HG02970 (cell line): ENCODE measurements at regions not wholly inside any gene's neighbourhood (a gene's known extent, or its start where the extent isn't known, plus 50 kb on each side); places are given as distances from the start of the nearest gene placed in this dataset.

Source experiments
- ATAC-seq: cut with Tn5 transposase; IDR thresholded peaks from one replicate; pipeline ENCODE4 v1.9.1; 2021; ENCODE audit warnings: mild to moderate bottlenecking, moderate library complexity, moderate number of reproducible peaks; ENCODE audit not compliant: unreplicated experiment, low FRiP score

- ATAC-seq = no peak
Measured at GRCh38 chr18:22838221-22838620, 94.9 kb upstream of the RBBP8 start.

DNA sequence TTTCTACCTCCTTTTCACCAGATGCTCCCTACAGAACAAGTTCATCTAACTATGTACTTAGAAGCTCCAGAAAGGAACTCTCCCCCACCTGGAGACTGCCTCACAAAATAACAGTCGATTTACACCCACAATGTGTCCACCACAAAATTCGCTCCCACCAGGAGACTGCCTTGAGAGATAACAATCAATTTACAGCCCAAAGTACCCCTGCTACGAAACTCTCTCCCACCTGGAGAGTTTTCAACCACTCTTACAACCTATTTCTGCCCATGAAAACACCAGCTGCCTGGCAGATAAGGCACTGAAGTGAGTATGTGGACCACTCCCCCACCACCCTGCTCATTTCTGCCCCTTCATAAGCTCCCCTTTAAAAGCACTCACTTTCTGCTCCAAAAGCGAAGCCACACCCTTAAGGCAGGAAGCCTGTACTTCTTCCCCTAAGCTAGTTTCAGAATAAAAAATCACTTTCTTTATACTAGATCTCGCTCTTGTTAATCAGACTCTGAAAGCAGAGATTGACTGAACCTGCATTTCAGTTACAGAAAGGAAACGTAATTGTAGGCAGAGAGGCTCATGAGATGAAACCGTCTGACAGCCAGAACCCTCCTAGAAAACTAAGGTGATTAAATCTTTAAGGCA lies 94.4 kb upstream of the RBBP8 start:
- peak; percentile 63 for ATAC-seq

- no peak for ATAC-seq
Measured at GRCh38 chr18:22839340-22839821, 93.7 kb upstream of the RBBP8 start.

DNA sequence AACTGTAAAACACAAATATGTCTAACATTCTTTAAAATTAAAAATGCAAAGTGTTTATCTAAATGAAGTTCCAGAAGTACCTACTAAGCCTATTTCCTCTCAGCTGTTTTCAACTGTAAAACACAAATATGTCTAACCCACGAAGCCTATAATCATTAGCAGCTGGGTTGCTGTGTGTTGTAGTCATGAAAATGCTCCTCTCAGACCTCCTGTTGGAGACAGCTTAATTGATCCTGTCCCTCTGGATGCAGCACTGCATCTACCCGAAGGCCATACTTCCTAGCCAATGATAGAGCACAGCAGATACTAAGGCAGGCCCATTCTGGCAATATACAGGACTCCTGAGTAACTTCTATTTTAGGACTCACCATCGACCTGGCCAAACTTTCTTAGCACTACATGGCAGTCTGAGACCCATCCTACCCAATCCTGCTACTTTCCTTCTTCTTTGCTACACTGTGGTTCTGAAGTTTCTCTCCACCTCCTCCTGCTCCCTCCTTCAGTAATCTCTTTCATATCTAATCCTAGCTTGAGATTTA lies 92.5 kb upstream of the RBBP8 start:
- ATAC-seq = no peak

DNA sequence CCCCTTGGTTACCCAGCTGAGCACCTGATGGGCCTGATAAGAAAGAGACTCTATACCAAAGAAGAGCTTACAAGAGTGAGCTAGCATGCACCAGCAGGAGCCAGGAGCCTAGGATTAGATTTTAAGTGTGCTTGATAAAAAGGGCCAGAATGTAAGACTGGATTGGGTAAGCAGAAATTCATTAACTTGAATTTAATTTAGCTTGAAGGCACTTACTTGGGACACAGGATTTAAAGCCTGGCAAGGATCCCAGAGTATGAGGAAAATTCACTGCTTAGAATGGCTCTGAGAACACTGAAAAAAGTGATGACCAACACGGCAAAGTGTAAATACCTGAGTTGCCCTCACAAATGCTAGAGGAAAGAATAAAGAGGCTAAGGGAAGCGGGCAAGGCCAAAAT lies 91.3 kb upstream of the RBBP8 start:
- ATAC-seq = no peak

DNA sequence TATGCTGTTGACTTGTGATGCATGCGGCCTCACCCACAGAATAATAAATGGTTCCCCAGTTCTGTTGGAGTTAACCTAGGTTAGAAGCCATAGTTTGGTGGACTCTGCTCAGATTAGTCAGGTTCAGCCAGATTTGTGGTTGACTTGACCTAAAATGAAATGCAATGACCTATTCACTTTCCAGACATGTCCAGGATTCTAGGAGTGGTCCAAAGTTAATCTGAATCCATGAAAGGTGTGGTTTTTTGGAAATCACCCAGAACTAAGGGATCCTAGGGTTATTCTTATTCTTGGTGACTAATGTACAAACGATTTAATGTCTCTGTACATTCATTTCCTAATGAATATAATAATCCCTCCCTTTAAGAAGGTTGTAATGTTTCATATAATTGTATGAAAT lies 88.9 kb upstream of the RBBP8 start:
- no peak for ATAC-seq

DNA sequence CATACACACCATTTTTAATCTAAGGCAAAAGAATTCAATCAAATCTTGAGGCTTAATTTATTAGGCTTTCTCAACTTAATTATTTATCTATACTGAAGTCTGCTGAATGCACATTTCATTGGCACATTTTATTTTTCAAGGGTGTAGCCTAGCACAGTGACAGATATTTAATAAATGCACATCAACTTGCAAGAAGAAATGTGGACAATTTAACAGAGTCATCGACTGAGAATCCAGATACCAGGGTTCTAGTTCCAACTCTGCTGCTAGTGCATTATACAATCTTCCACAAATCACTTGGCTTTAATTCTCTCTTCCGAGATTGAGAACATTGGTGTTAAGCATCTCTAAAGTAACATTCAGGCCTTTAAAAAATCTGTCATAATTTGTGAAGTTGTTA lies 88.5 kb upstream of the RBBP8 start:
- ATAC-seq = no peak

DNA sequence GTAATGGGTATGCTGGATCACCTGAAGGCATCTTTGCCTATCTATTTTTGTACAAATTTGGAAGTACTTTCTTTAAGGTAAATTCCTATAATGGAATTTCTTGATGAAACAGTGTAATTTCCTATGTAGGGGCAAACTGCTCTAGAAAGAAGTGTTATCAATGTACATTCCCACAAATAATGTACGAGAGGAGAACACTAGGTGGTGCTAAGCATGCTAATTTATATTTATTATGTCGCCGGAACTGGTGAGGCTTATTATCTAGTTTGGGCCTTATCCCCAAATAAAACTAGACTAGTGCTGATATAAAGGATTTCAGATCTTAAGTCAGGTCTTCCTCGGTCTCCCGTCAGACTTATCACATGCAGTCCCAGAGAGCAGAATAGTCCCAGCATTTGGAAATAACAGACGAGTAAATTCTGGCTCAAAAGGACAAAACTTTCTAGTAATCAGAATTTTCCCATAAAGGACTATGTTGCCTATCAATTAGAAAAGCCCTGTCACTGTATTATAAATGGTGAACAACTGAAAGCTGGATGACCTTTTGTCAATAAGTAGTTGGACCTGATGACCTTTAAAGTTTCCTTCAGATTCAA lies 86.9 kb upstream of the RBBP8 start:
- no peak for ATAC-seq

DNA sequence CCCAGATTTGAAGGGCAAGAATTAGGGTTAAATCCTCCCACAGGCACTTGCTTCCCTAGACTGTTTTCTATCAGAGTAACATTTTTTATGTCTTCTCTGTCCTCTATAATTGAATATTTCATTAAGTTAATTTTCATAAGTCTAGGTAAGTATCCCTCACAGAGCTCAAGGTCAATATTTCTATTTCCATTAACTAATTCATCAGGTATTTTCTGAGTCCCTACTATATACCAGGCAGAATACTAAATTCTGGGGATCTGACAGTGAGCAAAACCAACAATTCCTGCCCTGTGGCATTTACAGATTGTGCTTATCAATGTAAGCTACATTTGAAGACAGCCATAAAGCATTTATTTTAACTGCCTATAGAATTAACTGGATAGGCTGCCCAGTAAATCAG lies 86.4 kb upstream of the RBBP8 start:
- ATAC-seq = no peak

DNA sequence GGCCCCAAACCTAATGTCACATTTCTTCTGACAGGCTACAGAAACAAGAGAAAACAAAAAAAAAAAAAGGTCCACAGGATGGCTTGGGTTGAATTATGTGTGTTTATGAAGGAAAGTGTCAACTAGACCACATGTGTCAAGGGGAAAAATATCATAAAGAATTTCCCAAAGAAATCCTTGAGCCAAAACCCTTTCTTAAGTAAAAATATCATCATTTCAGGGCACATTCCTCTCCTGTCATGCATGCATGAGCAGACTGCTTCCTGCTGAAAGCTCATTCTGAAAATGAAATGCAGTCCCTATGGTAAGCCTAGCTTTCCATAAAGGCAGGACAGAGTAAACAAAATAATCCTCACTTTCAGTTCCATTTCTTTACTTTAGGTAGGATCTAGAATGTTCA lies 85.7 kb upstream of the RBBP8 start:
- ATAC-seq = no peak

DNA sequence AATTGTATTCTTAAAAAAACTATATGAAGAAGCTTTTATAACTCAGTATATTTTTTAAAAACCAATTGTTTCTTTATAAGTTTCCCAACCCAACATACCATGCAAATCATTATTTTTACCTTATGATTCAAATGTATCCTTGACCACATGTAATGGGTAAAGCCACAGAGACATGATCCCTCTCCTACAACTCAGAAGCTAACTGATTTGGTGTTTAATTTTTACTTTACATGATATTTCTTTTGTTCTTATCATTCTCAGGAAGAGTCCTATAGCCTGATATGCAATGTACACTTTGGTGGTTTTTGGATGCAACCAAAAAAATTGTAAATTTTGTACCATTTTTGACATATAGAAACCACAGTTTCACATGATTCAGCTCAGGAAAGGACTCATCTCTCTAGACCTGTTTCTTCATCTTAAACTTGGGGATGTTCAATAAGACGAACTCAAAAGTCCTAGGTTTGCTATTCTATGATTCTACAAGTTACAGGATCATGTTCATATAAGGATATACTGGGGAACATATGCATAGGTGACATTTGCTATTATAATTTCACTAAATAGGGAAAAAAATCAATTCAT lies 85.2 kb upstream of the RBBP8 start:
- ATAC-seq = no peak

GRCh38 chr18:22848615-22849014 lies 84.5 kb upstream of the RBBP8 start:
- ATAC-seq = no peak

- no peak for ATAC-seq
Measured at GRCh38 chr18:22856870-22857269, 76.3 kb upstream of the RBBP8 start.

- ATAC-seq = no peak
Measured at GRCh38 chr18:22858121-22858520, 75.0 kb upstream of the RBBP8 start.

DNA sequence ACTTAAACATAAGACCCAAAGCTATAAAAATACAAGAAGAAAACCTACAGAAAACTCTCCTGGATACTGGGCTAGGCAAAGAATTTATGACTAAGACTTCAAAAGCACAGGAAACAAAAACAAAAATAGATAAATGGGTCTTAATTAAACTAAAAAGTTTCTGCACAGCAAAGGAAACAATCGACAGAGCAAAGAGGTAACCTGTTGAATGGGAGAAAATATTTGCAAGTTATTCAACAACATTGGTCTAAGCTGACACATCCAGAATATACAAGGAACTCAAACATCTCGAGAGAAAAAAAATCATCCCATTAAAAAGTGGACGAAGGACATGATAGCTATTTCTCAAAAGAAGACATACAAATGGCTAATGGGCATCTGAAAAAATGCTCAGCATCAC lies 72.3 kb upstream of the RBBP8 start:
- ATAC-seq = no peak

DNA sequence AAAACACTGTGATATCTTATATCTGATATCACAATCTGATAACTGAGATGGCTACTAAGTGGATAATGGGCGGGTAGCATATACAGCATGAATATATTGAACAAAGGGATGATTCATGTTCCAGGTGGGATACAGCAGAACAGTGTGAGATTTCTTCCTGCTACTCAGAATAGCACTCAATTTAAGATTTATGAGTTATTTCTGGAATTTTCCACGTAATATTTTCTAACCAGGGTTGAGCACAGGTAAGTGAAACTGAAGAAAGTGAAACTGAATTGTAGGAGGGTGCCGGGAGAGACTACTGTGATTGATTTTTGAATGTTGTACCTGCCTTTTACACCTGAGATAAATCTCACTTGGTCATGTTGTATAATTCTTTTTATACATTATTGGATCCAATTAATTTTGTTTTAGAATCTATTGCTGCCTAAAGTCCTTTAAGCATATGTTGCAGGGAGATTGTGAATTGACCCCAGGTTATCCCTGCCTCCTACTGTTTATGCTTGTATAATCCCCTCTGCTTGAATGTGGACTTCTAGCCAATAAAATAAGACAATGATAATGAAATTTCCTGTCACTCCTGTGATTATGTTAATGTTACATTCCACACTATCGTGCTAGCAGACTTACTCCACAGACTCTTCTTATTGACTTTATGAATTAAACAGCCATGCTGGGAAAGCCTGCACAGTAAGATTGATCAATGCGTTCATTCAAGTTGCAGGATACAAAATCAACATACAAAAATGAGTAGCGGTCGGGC lies 67.6 kb upstream of the RBBP8 start:
- ATAC-seq = no peak

DNA sequence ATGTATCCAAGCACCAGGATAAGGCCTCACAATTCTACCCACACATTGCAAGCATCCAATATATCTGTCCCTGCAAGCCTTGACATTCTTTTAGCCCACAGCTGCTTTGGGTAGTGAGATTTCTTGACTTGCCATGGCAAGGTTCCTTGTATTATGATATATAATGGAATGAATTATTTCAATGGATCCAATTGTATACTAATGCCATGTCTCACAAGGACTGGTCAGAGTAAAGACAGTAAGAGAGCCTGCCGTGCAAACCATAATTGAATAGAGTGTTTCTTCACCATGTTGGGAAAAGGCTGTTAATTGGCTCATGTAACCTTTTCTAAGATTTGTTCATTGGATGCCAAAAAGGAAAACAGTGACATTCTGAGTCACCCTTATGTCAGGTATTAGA lies 64.3 kb upstream of the RBBP8 start:
- ATAC-seq = no peak

DNA sequence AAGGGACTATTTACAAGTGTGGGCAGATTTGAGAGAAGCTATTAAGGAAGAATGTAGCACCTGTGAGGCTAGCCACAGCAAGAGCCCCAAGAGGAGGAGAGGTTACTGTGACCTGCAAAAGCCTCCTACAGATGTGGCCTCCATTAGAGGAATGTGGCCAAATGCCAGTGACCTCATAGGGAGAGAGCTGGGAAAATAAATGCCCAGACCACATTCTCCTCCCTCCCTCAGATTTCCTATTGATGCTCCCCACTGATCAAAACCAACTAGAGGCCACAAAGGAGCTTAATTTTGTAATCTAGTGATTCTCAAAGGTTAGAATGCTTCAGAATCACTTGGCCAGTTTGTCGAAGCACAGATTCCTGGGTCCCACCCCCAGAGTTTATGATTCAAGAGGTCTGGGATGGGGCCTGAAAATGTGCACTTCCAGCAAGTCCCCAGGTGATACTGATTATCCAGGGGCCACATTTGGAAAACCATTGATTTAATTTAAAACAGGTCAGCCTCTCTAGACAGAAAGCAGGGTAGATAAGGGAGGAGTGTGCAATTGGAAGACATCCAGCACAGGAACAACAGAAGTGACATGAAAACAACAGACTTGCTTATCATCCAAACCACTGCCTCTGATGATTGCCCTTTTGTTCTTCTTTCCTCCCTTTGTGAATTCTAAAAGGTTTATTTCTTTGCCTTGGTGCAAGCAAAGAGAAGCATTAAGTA lies 61.2 kb upstream of the RBBP8 start:
- no peak for ATAC-seq

- no peak for ATAC-seq
Measured at GRCh38 chr18:22872900-22873537, 60.1 kb upstream of the RBBP8 start.

- no peak for ATAC-seq
Measured at GRCh38 chr18:22879293-22879692, 53.8 kb upstream of the RBBP8 start.
